ENCODE measurements at regions not wholly inside any gene's neighbourhood (a gene's known extent, or its start where the extent isn't known, plus 50 kb on each side); places are given as distances from the start of the nearest gene placed in this dataset.

DNA sequence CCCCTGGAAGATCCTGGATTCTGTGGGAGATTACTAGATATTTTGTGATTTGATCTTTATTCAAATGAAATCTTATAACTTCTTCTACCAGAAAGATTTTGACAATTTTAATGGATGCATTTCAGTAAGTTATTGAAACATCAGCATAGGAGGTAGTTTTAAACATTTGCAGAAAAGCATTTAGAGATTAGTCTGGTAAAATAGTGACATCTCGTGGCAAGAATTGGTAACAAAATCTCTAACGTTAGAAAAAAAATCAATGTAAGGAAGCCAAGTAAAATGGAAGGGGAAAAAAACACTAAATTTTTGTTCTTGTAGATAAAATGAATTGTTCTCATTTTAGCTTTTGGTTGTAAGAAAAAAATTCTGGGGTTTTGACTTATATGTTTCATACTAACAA is 73.3 kb downstream of the TASL start:
- DNase-seq (ENCODE audit: low read depth): peak; percentile 33

DNA sequence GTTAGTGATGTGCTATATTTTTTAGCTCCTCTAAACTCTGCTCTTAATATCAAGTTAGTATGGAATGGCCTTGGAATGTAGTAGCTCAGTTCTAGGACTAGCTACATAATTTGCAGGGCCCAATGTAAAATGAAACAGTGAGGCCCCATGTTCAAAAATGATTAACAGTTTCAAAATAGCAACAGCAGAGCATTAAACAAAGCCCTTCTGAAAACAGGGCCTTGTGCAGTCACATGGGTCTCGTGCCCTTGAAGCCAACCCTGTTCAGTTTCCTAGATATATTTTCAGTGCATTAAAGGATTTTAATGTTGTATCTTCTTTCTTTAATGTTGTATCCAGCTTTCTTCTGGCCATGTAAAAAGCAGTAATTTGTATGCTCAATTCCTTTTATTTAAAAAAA is 82.1 kb downstream of the TASL start:
- DNase-seq (ENCODE audit: low read depth): peak; percentile 17

DNA sequence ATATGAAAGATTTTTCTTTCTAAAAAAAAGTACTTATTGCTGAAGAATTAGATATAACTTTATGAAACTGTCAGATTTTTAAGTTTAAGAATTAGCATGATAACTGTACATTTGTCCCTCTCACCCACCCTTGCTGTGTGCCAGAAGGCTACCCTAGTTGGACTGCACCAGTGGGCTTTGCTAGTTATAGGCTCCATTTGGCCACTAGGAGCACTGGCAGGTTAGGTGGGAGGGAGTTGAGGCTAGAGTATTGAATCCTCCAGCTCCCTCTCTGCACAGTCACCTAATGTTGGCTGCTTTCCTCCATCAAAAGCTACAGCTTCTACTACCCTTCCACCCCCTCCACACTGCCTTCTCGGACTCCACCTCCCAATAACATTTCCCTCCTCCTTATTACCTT is 84.2 kb downstream of the TASL start:
- no peak for DNase-seq (ENCODE audit: low read depth)

GRCh38 chrX:30489323-30489722 is 88.2 kb downstream of the TASL start:
- peak; percentile 7 for DNase-seq (ENCODE audit: low read depth)

DNA sequence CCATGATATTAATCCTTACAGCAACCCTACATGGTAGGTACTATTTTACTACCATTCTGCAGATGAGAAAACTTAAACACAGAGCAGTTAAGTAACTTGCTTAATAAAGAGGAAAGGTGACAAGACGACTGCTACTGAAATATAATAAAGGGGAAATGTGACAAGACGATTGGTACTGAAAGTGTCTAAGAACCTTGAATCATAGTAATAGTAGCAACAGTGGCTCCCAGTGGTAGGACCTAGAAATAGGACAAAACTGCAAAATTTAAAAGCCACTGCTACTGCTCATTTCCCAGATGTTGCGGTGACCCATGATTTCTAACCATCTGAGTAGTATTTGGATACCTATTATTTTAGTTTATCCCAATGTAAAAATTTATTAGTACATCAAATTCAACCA is 89.5 kb downstream of the TASL start:
- DNase-seq (ENCODE audit: low read depth): peak; percentile 23

DNA sequence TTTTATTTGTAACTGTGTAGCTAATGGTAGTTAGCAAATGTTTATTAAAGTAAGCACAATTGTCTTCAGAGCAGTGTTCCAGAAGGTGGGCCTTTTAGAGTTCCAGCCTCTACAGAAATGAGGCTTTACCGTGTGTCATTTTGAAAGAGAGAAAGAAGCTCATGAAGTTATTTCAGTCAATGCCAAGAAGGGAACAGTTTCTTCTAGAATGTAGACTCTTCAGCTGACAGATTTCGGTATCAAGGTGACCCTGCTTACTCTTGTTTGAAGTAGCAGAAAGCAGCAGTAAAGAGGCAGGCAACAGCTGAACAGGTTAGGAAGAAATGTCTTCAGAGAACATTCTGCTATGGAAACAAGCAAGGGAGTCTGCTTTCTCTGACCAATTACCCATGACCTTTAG is 93.6 kb downstream of the TASL start:
- DNase-seq (ENCODE audit: low read depth): no peak

- peak; percentile 28 for DNase-seq (ENCODE audit: low read depth)
Observed at GRCh38 chrX:30468471-30468870, 109.1 kb downstream of the TASL start.
